Keratinocyte (primary cell): ENCODE measurements at regions not wholly inside any gene's neighbourhood (a gene's known extent, or its start where the extent isn't known, plus 50 kb on each side); places are given as distances from the start of the nearest gene placed in this dataset.

ENCODE experiments used
- CTCF ChIP-seq, 3 experiments: IDR thresholded peaks in 1 of 3; conservative IDR thresholded peaks in 1 of 3; optimal IDR thresholded peaks in 1 of 3; 2 replicates in 2 of 3; 3 replicates in 1 of 3; pipeline versions ENCODE3 to v1.5.1; 2011; ENCODE audit warnings: low read length in 3 of 3, mild to moderate bottlenecking in 3 of 3, moderate library complexity in 2 of 3, control low read depth in 1 of 3, inconsistent platforms in 1 of 3; ENCODE audit not compliant: insufficient read depth in 2 of 3; ENCODE audit errors: extremely low read depth in 1 of 3
- EZH2 ChIP-seq: IDR thresholded peaks from one replicate; pipeline ENCODE4 v1.6.1; 2012; ENCODE audit warnings: inconsistent platforms, mild to moderate bottlenecking, low read length, moderate library complexity

- TF ChIP-seq EZH2 (no peak), CTCF (optimal IDR thresholded peaks at IDR 0.05 in 1 of 3, IDR thresholded peaks at IDR 0.05 in 1 of 3, conservative IDR thresholded peaks at IDR 0.05 in 1 of 3; ENCODE audit: extremely low read depth in 1 of 3, insufficient read depth in 2 of 3, low read length in 3 of 3) (no peak)
These were observed 470.2 kb upstream of the PROK2 start for GRCh38 chr3:72255191-72255590.
